HEK293 (cell line): ENCODE measurements at regions not wholly inside any gene's neighbourhood (a gene's known extent, or its start where the extent isn't known, plus 50 kb on each side); places are given as distances from the start of the nearest gene placed in this dataset.

Source experiments
- CTCF ChIA-PET: fragments of 350-600 bp; formaldehyde crosslinking; extraction: SDS; loops from one replicate; lab custom pipeline; 2021; ENCODE audit warnings: antibody characterized with exemption; lab: Yijun Ruan, JAX
- POLR2A ChIA-PET: fragments of 300-600 bp; formaldehyde crosslinking; extraction: SDS; loops from one replicate; lab custom pipeline; 2020; ENCODE audit warnings: antibody characterized with exemption, inconsistent platforms; lab: Yijun Ruan, JAX
- H3K27ac ChIP-seq: fragments of 200-500 bp; sonication (Bioruptor generic); 2 replicates; pipeline ENCODE4 v1.5.1; 2014; ENCODE audit warnings: low read depth, low read length, control low read depth, inconsistent platforms; ENCODE audit errors: extremely low read depth
- H3K36me3 ChIP-seq, 2 experiments: fragments of 200-500 bp in 1 of 2; sonication (Bioruptor generic) in 1 of 2; 1 replicate in 1 of 2; 2 replicates in 1 of 2; pipeline ENCODE4 v1.5.1; 2014 to 2017; ENCODE audit warnings: inconsistent platforms in 2 of 2, low read length in 2 of 2; ENCODE audit not compliant: control insufficient read depth in 2 of 2, insufficient read depth in 1 of 2
- H3K4me1 ChIP-seq: fragments of 200-500 bp; sonication (Bioruptor generic); 2 replicates; pipeline ENCODE4 v1.5.1; 2014; ENCODE audit warnings: mild to moderate bottlenecking, low read length, inconsistent platforms; ENCODE audit not compliant: control insufficient read depth, insufficient read depth
- H3K4me3 ChIP-seq: 2 replicates; pipeline ENCODE4 v1.5.1; 2011; ENCODE audit warnings: low read depth, mild to moderate bottlenecking, control low read depth, low read length, moderate library complexity
- H3K9me3 ChIP-seq: fragments of 200-500 bp; sonication (Bioruptor generic); 2 replicates; pipeline ENCODE4 v1.5.1; 2014; ENCODE audit warnings: low read depth, low read length, inconsistent platforms; ENCODE audit not compliant: control insufficient read depth, insufficient read depth
- EGR2 ChIP-seq: fragments of 450-650 bp; formaldehyde crosslinking; IDR thresholded peaks from 2 replicates; pipeline ENCODE4 v1.5.1; 2016; ENCODE audit warnings: low read depth, missing biosample characterization, missing genetic modification characterization
- FEZF1 ChIP-seq: fragments of 450-650 bp; formaldehyde crosslinking; IDR thresholded peaks from 2 replicates; pipeline ENCODE4 v1.5.1; 2016; ENCODE audit warnings: missing biosample characterization, missing genetic modification characterization
- GLI2 ChIP-seq: fragments of 450-650 bp; formaldehyde crosslinking; IDR thresholded peaks from 2 replicates; pipeline ENCODE4; 2017; ENCODE audit warnings: missing biosample characterization, missing genetic modification characterization, low read depth, borderline replicate concordance
- HOXD13 ChIP-seq: sonication (generic); formaldehyde crosslinking; IDR thresholded peaks from 2 replicates; pipeline ENCODE4 v1.8.0; 2022; ENCODE audit warnings: missing genetic modification reagents, borderline replicate concordance
- IKZF3 ChIP-seq: fragments of 450-650 bp; IDR thresholded peaks from 2 replicates; pipeline ENCODE4 v1.5.0; 2018; ENCODE audit warnings: missing biosample characterization, mild to moderate bottlenecking, missing genetic modification characterization, moderate library complexity
- OSR2 ChIP-seq: fragments of 450-650 bp; formaldehyde crosslinking; IDR thresholded peaks from 2 replicates; pipeline ENCODE4 v1.5.1; 2016; ENCODE audit warnings: missing biosample characterization, missing genetic modification characterization
- RBAK ChIP-seq: fragments of 450-650 bp; formaldehyde crosslinking; IDR thresholded peaks from 2 replicates; pipeline ENCODE4 v1.5.1; 2016; ENCODE audit warnings: missing biosample characterization, missing genetic modification characterization
- REPIN1 ChIP-seq: fragments of 450-650 bp; formaldehyde crosslinking; IDR thresholded peaks from 2 replicates; pipeline ENCODE4 v1.5.1; 2017; ENCODE audit warnings: missing biosample characterization, missing genetic modification characterization, low read depth
- WT1 ChIP-seq: fragments of 450-650 bp; formaldehyde crosslinking; IDR thresholded peaks from 2 replicates; pipeline ENCODE4 v1.5.1; 2016; ENCODE audit warnings: missing biosample characterization, missing genetic modification characterization
- YY1 ChIP-seq: fragments of 450-650 bp; formaldehyde crosslinking; IDR thresholded peaks from 2 replicates; pipeline ENCODE4 v1.5.1; 2018; ENCODE audit warnings: missing biosample characterization, missing genetic modification characterization
- ZBTB1 ChIP-seq: fragments of 450-650 bp; formaldehyde crosslinking; IDR thresholded peaks from 2 replicates; pipeline ENCODE4 v1.5.1; 2016; ENCODE audit warnings: missing biosample characterization, missing genetic modification characterization
- ZEB2 ChIP-seq: fragments of 450-650 bp; formaldehyde crosslinking; IDR thresholded peaks from 2 replicates; pipeline ENCODE4 v1.5.1; 2016; ENCODE audit warnings: missing biosample characterization, missing genetic modification characterization
- ZFP41 ChIP-seq: fragments of 450-650 bp; formaldehyde crosslinking; IDR thresholded peaks from 2 replicates; pipeline ENCODE4 v1.5.1; 2016; ENCODE audit warnings: missing biosample characterization, missing genetic modification characterization, borderline replicate concordance
- ZIC2 ChIP-seq: fragments of 450-650 bp; formaldehyde crosslinking; IDR thresholded peaks from 2 replicates; pipeline ENCODE4 v1.5.1; 2016; ENCODE audit warnings: missing biosample characterization, missing genetic modification characterization
- ZNF133 ChIP-seq: fragments of 450-650 bp; formaldehyde crosslinking; IDR thresholded peaks from 2 replicates; pipeline ENCODE4 v1.5.1; 2016; ENCODE audit warnings: missing biosample characterization, missing genetic modification characterization
- ZNF175 ChIP-seq: fragments of 450-650 bp; formaldehyde crosslinking; IDR thresholded peaks from 2 replicates; pipeline ENCODE4 v1.5.1; 2016; ENCODE audit warnings: missing biosample characterization, missing genetic modification characterization
- ZNF18 ChIP-seq: fragments of 450-650 bp; formaldehyde crosslinking; IDR thresholded peaks from 2 replicates; pipeline ENCODE4 v1.5.1; 2016; ENCODE audit warnings: missing biosample characterization, missing genetic modification characterization
- ZNF184 ChIP-seq: fragments of 450-650 bp; IDR thresholded peaks from 2 replicates; pipeline ENCODE4 v1.5.1; 2018; ENCODE audit warnings: missing biosample characterization, mild to moderate bottlenecking, missing genetic modification characterization
- ZNF23 ChIP-seq: fragments of 450-650 bp; formaldehyde crosslinking; IDR thresholded peaks from 2 replicates; pipeline ENCODE4 v1.5.1; 2016; ENCODE audit warnings: missing biosample characterization, missing genetic modification characterization, borderline replicate concordance
- ZNF24 ChIP-seq: fragments of 450-650 bp; formaldehyde crosslinking; IDR thresholded peaks from 2 replicates; pipeline ENCODE4 v1.5.1; 2016; ENCODE audit warnings: missing biosample characterization, missing genetic modification characterization
- ZNF335 ChIP-seq: fragments of 450-650 bp; formaldehyde crosslinking; conservative IDR thresholded peaks from 2 replicates; pipeline ENCODE4 v1.5.1; 2016; ENCODE audit warnings: missing biosample characterization, missing genetic modification characterization
- ZNF37A ChIP-seq: fragments of 450-650 bp; IDR thresholded peaks from 2 replicates; pipeline ENCODE4 v1.5.1; 2018; ENCODE audit warnings: missing biosample characterization, missing genetic modification characterization
- ZNF549 ChIP-seq: fragments of 450-650 bp; IDR thresholded peaks from 2 replicates; pipeline ENCODE4 v1.5.1; 2018; ENCODE audit warnings: missing biosample characterization, missing genetic modification characterization, mild to moderate bottlenecking, inconsistent platforms, moderate library complexity
- ZNF571 ChIP-seq: fragments of 450-650 bp; formaldehyde crosslinking; IDR thresholded peaks from 2 replicates; pipeline ENCODE4 v1.5.0; 2017; ENCODE audit warnings: missing biosample characterization, missing genetic modification characterization
- ZNF660 ChIP-seq: fragments of 450-650 bp; IDR thresholded peaks from 2 replicates; pipeline ENCODE4 v1.5.1; 2018; ENCODE audit warnings: missing biosample characterization, mild to moderate bottlenecking, missing genetic modification characterization
- ZNF670 ChIP-seq: fragments of 450-650 bp; formaldehyde crosslinking; IDR thresholded peaks from 2 replicates; pipeline ENCODE4 v1.5.1; 2016; ENCODE audit warnings: missing biosample characterization, missing genetic modification characterization, low read depth
- ZNF701 ChIP-seq: fragments of 450-650 bp; formaldehyde crosslinking; IDR thresholded peaks from 2 replicates; pipeline ENCODE4 v1.5.1; 2016; ENCODE audit warnings: missing biosample characterization, missing genetic modification characterization
- ZNF707 ChIP-seq: fragments of 450-650 bp; formaldehyde crosslinking; IDR thresholded peaks from 2 replicates; pipeline ENCODE4 v1.5.1; 2016; ENCODE audit warnings: missing biosample characterization, missing genetic modification characterization
- ZNF776 ChIP-seq: fragments of 450-650 bp; formaldehyde crosslinking; IDR thresholded peaks from 2 replicates; pipeline ENCODE4 v1.5.0; 2017; ENCODE audit warnings: missing biosample characterization, missing genetic modification characterization, borderline replicate concordance
- ZNF791 ChIP-seq: fragments of 450-650 bp; formaldehyde crosslinking; IDR thresholded peaks from 2 replicates; pipeline ENCODE4 v1.5.1; 2016; ENCODE audit warnings: missing biosample characterization, missing genetic modification characterization
- ZNF843 ChIP-seq: fragments of 450-650 bp; formaldehyde crosslinking; IDR thresholded peaks from 2 replicates; pipeline ENCODE4 v1.5.1; 2016; ENCODE audit warnings: missing biosample characterization, missing genetic modification characterization
- TF ChIP-seq, protein P1 (sequence below): fragments of 450-650 bp; formaldehyde crosslinking; IDR thresholded peaks from 2 replicates; pipeline ENCODE4 v1.5.1; 2016; ENCODE audit warnings: missing biosample characterization, missing genetic modification characterization
- TF ChIP-seq, protein P2 (sequence below): fragments of 450-650 bp; formaldehyde crosslinking; IDR thresholded peaks from 2 replicates; pipeline ENCODE4 v1.5.1; 2016; ENCODE audit warnings: missing biosample characterization, missing genetic modification characterization, low read depth
- TF ChIP-seq, protein P3 (sequence below): fragments of 450-650 bp; formaldehyde crosslinking; IDR thresholded peaks from 2 replicates; pipeline ENCODE4 v1.5.1; 2017; ENCODE audit warnings: missing biosample characterization, missing genetic modification characterization

- no peaks in the 10 kb centered on the region for H3K36me3 ChIP-seq
- no peak overlapping the region for H3K4me3 ChIP-seq
- ChIA-PET POLR2A (no interaction called here), CTCF (interaction anchor here (0.6 kb wide), 1 partner anchor 102 kb away, joined by 3 read pairs; no protein-coding TSS in a partner anchor)
- H3K27ac ChIP-seq = no peak overlapping the region
- H3K4me1 ChIP-seq = no peaks in the 10 kb centered on the region
- H3K9me3 ChIP-seq = no peaks in the 10 kb centered on the region
- TF ChIP-seq ZNF571 (tag by site-specific recombination) (no peak), EGR2 (no peak), ZEB2 (tag by site-specific recombination) (no peak), ZNF843 (tag by site-specific recombination) (peak; percentile 90), ZNF549 (tag by site-specific recombination) (no peak), HOXD13 (peak; percentile 90), ZFP41 (tag by site-specific recombination) (no peak), RBAK (no peak), ZNF791 (tag by site-specific recombination) (no peak), ZNF23 (tag by site-specific recombination) (no peak), ZNF335 (tag by site-specific recombination) (no peak), ZNF184 (tag by site-specific recombination) (no peak), ZNF660 (tag by site-specific recombination) (0 out of 2 replicates have a peak, but pooled peaks have one; percentile 17), ZNF701 (tag by site-specific recombination) (no peak), ZNF24 (tag by site-specific recombination) (0 out of 2 replicates have a peak, but pooled peaks have one; percentile 35), REPIN1 (tag by site-specific recombination) (no peak), ZNF175 (tag by site-specific recombination) (peak; percentile 43; the same call in 1 of the 2 replicates), ZNF776 (tag by site-specific recombination) (no peak), YY1 (tag by site-specific recombination) (0 out of 2 replicates have a peak, but pooled peaks have one; percentile 47), ZIC2 (tag by site-specific recombination) (peak; percentile 92), IKZF3 (peak; percentile 61), ZBTB1 (tag by site-specific recombination) (no peak), ZNF18 (tag by site-specific recombination) (0 out of 2 replicates have a peak, but pooled peaks have one; percentile 32), ZNF670 (tag by site-specific recombination) (no peak), GLI2 (peak; percentile 85), ZNF707 (tag by site-specific recombination) (no peak), FEZF1 (tag by site-specific recombination) (peak; percentile 94), ZNF37A (no peak), WT1 (tag by site-specific recombination) (no peak), ZNF133 (tag by site-specific recombination) (no peak), OSR2 (tag by site-specific recombination) (peak; percentile 74)
- TF ChIP-seq, protein P1, sequence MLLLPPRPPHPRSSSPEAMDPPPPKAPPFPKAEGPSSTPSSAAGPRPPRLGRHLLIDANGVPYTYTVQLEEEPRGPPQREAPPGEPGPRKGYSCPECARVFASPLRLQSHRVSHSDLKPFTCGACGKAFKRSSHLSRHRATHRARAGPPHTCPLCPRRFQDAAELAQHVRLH (tag by site-specific recombination) = peak; percentile 57; the same call in 1 of the 2 replicates
- TF ChIP-seq, protein P2, sequence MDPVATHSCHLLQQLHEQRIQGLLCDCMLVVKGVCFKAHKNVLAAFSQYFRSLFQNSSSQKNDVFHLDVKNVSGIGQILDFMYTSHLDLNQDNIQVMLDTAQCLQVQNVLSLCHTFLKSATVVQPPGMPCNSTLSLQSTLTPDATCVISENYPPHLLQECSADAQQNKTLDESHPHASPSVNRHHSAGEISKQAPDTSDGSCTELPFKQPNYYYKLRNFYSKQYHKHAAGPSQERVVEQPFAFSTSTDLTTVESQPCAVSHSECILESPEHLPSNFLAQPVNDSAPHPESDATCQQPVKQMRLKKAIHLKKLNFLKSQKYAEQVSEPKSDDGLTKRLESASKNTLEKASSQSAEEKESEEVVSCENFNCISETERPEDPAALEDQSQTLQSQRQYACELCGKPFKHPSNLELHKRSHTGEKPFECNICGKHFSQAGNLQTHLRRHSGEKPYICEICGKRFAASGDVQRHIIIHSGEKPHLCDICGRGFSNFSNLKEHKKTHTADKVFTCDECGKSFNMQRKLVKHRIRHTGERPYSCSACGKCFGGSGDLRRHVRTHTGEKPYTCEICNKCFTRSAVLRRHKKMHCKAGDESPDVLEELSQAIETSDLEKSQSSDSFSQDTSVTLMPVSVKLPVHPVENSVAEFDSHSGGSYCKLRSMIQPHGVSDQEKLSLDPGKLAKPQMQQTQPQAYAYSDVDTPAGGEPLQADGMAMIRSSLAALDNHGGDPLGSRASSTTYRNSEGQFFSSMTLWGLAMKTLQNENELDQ = peak; percentile 54; the same call in 1 of the 2 replicates
- TF ChIP-seq, protein P3, sequence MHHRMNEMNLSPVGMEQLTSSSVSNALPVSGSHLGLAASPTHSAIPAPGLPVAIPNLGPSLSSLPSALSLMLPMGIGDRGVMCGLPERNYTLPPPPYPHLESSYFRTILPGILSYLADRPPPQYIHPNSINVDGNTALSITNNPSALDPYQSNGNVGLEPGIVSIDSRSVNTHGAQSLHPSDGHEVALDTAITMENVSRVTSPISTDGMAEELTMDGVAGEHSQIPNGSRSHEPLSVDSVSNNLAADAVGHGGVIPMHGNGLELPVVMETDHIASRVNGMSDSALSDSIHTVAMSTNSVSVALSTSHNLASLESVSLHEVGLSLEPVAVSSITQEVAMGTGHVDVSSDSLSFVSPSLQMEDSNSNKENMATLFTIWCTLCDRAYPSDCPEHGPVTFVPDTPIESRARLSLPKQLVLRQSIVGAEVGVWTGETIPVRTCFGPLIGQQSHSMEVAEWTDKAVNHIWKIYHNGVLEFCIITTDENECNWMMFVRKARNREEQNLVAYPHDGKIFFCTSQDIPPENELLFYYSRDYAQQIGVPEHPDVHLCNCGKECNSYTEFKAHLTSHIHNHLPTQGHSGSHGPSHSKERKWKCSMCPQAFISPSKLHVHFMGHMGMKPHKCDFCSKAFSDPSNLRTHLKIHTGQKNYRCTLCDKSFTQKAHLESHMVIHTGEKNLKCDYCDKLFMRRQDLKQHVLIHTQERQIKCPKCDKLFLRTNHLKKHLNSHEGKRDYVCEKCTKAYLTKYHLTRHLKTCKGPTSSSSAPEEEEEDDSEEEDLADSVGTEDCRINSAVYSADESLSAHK (tag by site-specific recombination) = peak; percentile 72
These were observed 318.2 kb downstream of the CXCL12 start for GRCh38 chr10:44066527-44067255.
